ENCODE measurements at regions not wholly inside any gene's neighbourhood (a gene's known extent, or its start where the extent isn't known, plus 50 kb on each side); places are given as distances from the start of the nearest gene placed in this dataset.
"Not testable (repeated sequence)": the region's sequence is repeated elsewhere in the genome, so short reads cannot be mapped to it uniquely, and the experiment has no call there.

GRCh38 chr6:151689499-151690201 is 117.8 kb upstream of the ESR1 start:
- H3K36me3 Mint-ChIP-seq, result no peaks in the 10 kb centered on the region
- H3K9me3 Mint-ChIP-seq, result no peaks in the 10 kb centered on the region
- intact Hi-C loops (cut with micrococcal nuclease), result loop anchor here (1.0 to 5.0 kb wide), 5 partner anchors 75 to 579 kb away; partner anchors contain the start of gene ESR1
- ChIA-PET POLR2A (interaction anchor here (0.6 to 3.9 kb wide), 3 partner anchors 14 to 68 kb away, joined by 3 to 28 read pairs (median 6); no protein-coding TSS in a partner anchor), CTCF (interaction anchor here (0.7 to 2.7 kb wide), 9 partner anchors 13 to 649 kb away, joined by 3 to 47 read pairs (median 6); no protein-coding TSS in a partner anchor)
- H3K4me1 Mint-ChIP-seq (ENCODE audit: low read depth), result peaks cover 26% of the 10 kb centered on the region
- peak overlapping the region; percentile 66 for H3K4me3 Mint-ChIP-seq
- no peak overlapping the region for H3K27ac Mint-ChIP-seq
- peaks cover 5% of the 10 kb centered on the region for H3K27me3 Mint-ChIP-seq
- no peak for DNase-seq

- POLR2A ChIA-PET, result interaction anchor here (0.6 to 3.9 kb wide), 6 partner anchors 13 to 495 kb away, joined by 3 to 28 read pairs (median 5); no protein-coding TSS in a partner anchor
- Mint-ChIP-seq H3K27ac (no peak overlapping the region), H3K36me3 (no peaks in the 10 kb centered on the region), H3K27me3 (peaks cover 5% of the 10 kb centered on the region), H3K4me1 (ENCODE audit: low read depth) (peaks cover 26% of the 10 kb centered on the region), H3K9me3 (no peaks in the 10 kb centered on the region), H3K4me3 (peak overlapping the region; percentile 66)
- DNase-seq, result no peak
- CTCF ChIA-PET, result interaction anchor here (0.7 to 2.7 kb wide), 13 partner anchors 9 to 648 kb away, joined by 3 to 47 read pairs (median 5); no protein-coding TSS in a partner anchor
- intact Hi-C loops (cut with micrococcal nuclease), result loop anchor here (1.0 to 5.0 kb wide), 5 partner anchors 74 to 578 kb away; partner anchors contain the start of gene ESR1
These were observed 117.2 kb upstream of the ESR1 start for GRCh38 chr6:151690303-151690702.

GRCh38 chr6:151690768-151691562 is 116.5 kb upstream of the ESR1 start:
- peak; percentile 63 for DNase-seq
- Mint-ChIP-seq H3K4me3 (peak overlapping the region; percentile 66), H3K27me3 (peaks cover 5% of the 10 kb centered on the region)

DNA sequence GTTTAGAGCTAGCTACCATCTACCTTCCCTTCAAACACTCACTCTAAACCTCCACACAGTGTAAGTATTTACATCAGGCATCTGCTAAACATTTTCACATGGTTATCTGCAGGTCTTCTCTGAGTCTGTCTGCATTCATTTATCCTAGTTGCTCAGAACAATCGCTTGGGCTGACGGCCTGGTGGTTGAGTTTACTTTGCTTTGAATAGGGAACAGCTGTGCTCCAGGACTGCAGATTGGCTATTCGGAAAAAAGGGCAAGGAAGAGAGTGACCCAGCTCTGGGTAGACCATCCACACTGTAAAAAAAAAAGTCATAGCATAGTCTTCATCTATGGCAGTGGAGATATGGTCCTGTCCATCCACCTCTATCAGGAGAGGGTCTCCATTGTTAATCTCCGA is 115.3 kb upstream of the ESR1 start:
- H3K27me3 Mint-ChIP-seq, result peaks cover 4% of the 10 kb centered on the region
- peaks cover 28% of the 10 kb centered on the region for H3K4me1 Mint-ChIP-seq (ENCODE audit: low read depth)
- intact Hi-C loops (cut with micrococcal nuclease), result loop anchor here (5.0 kb wide), 1 partner anchor 270 kb away; no protein-coding TSS in a partner anchor
- H3K4me3 Mint-ChIP-seq, result no peak overlapping the region
- no peak for DNase-seq
- no peaks in the 10 kb centered on the region for H3K36me3 Mint-ChIP-seq
- no peak overlapping the region for H3K27ac Mint-ChIP-seq
- ChIA-PET CTCF (interaction anchor here (1.1 to 2.7 kb wide), 3 partner anchors 73 to 576 kb away, joined by 4 to 25 read pairs (median 6); no protein-coding TSS in a partner anchor), POLR2A (interaction anchor here (3.9 kb wide), 1 partner anchor 11 kb away, joined by 28 read pairs; no protein-coding TSS in a partner anchor)
- no peaks in the 10 kb centered on the region for H3K9me3 Mint-ChIP-seq

More at GRCh38 chr6:151690768-151691562, 116.5 kb upstream of the ESR1 start:
- intact Hi-C loops (cut with micrococcal nuclease), result loop anchor here (1.0 to 5.0 kb wide), 9 partner anchors 13 to 577 kb away; partner anchors contain the start of gene ESR1
- H3K27ac Mint-ChIP-seq, result peak overlapping the region; percentile 47
- no peaks in the 10 kb centered on the region for H3K36me3 Mint-ChIP-seq
- no peaks in the 10 kb centered on the region for H3K9me3 Mint-ChIP-seq
- POLR2A ChIA-PET, result interaction anchor here (1.0 to 3.9 kb wide), 5 partner anchors 12 to 494 kb away, joined by 3 to 28 read pairs (median 6); no protein-coding TSS in a partner anchor
- peaks cover 26% of the 10 kb centered on the region for H3K4me1 Mint-ChIP-seq (ENCODE audit: low read depth)
- CTCF ChIA-PET, result interaction anchor here (0.6 to 2.7 kb wide), 16 partner anchors 8 to 648 kb away, joined by 3 to 47 read pairs (median 4); no protein-coding TSS in a partner anchor

- DNase-seq, result no peak
- Mint-ChIP-seq H3K36me3 (no peaks in the 10 kb centered on the region), H3K27ac (no peak overlapping the region), H3K4me3 (no peak overlapping the region), H3K27me3 (peaks cover 5% of the 10 kb centered on the region), H3K9me3 (no peaks in the 10 kb centered on the region), H3K4me1 (ENCODE audit: low read depth) (peaks cover 28% of the 10 kb centered on the region)
- intact Hi-C loops (cut with micrococcal nuclease), result loop anchor here (5.0 kb wide), 1 partner anchor 269 kb away; no protein-coding TSS in a partner anchor
- POLR2A ChIA-PET, result interaction anchor here (3.9 kb wide), 1 partner anchor 10 kb away, joined by 28 read pairs; no protein-coding TSS in a partner anchor
- CTCF ChIA-PET, result interaction anchor here (1.1 to 1.4 kb wide), 2 partner anchors 72 to 575 kb away, joined by 4 to 6 read pairs; no protein-coding TSS in a partner anchor
These were observed 114.1 kb upstream of the ESR1 start for GRCh38 chr6:151693366-151693765.

DNA sequence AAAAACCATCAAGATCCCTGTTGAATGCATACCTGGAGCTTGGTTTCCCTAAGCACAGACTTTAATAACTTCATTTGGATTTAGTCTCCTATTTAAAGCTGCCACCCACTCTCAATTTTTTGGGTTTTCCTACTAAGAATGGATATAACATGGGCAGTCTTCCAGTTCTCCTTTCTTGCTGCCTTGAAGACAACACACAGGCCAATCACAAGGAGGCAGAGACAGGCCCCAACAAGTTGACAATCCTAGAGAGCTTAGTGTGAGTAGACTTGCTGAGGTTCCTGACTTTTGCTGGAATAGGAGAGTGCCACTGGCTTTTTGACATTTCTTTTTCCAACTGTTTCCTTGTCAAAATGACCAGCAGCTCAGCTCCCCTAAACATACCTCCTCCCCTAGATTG is 112.3 kb upstream of the ESR1 start:
- peaks cover 26% of the 10 kb centered on the region for H3K4me1 Mint-ChIP-seq (ENCODE audit: low read depth)
- H3K9me3 Mint-ChIP-seq, result no peaks in the 10 kb centered on the region
- CTCF ChIA-PET, result interaction anchor here (0.9 kb wide), 1 partner anchor 19 kb away, joined by 3 read pairs; no protein-coding TSS in a partner anchor
- no peak overlapping the region for H3K4me3 Mint-ChIP-seq
- DNase-seq, result no peak
- H3K27me3 Mint-ChIP-seq, result peaks cover 9% of the 10 kb centered on the region
- intact Hi-C loops (cut with micrococcal nuclease), result no loop called here
- H3K27ac Mint-ChIP-seq, result no peak overlapping the region
- POLR2A ChIA-PET, result no interaction called here
- no peaks in the 10 kb centered on the region for H3K36me3 Mint-ChIP-seq

GRCh38 chr6:151696302-151696701 is 111.2 kb upstream of the ESR1 start:
- H3K27ac Mint-ChIP-seq; H3K4me3 Mint-ChIP-seq; intact Hi-C loops (cut with micrococcal nuclease); H3K36me3 Mint-ChIP-seq; DNase-seq; H3K9me3 Mint-ChIP-seq; POLR2A ChIA-PET; H3K27me3 Mint-ChIP-seq: not testable (repeated sequence)
- peaks cover 19% of the 10 kb centered on the region for H3K4me1 Mint-ChIP-seq (ENCODE audit: low read depth)
- CTCF ChIA-PET, result interaction anchor here (0.7 kb wide), 1 partner anchor 20 kb away, joined by 3 read pairs; no protein-coding TSS in a partner anchor

DNA sequence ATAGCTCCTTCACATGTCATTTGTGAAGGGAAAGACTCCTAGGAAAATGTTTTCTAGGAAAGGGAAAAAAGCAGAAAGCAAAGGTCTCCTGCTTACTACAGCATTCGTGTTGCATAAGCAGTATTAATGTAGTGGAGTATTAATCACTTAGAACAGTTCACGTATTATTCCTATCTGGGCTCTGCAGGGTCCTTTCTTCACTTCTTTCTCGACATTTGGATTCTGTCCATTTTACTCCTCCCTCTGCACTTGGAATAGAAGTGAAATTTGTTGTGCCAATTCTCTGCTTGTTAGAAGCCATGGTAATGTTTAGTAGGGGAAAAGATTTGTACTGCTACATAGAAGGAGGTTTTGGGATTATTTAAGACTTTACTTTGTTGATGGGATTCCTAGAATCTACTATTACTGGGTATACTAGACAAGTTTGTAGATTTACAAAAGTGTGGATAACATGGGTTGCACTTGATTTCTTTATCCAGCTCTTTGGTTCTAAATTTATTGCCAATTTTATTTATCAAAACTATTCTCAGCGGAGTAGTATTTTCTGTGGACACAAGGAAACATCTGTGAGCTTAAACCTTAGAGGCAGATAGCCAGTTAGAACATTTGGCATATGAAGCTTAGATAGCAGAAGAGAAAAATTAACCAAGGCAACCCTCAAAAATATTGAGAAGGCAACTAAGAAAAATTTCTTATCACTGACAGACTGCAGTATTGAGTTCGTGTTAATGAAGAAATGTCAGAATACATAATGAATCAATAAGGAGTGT is 108.4 kb upstream of the ESR1 start:
- ChIA-PET POLR2A (no interaction called here), CTCF (interaction anchor here (0.8 kb wide), 1 partner anchor 8 kb away, joined by 4 read pairs; no protein-coding TSS in a partner anchor)
- Mint-ChIP-seq H3K4me3 (no peak overlapping the region), H3K9me3 (no peaks in the 10 kb centered on the region), H3K4me1 (ENCODE audit: low read depth) (peaks cover 33% of the 10 kb centered on the region), H3K36me3 (no peaks in the 10 kb centered on the region), H3K27me3 (peaks cover 6% of the 10 kb centered on the region), H3K27ac (no peak overlapping the region)
- intact Hi-C loops (cut with micrococcal nuclease), result no loop called here
- no peak for DNase-seq

- Mint-ChIP-seq H3K27me3 (peaks cover 6% of the 10 kb centered on the region), H3K4me3 (no peak overlapping the region)
- POLR2A ChIA-PET, result no interaction called here
These were observed 107.8 kb upstream of the ESR1 start for GRCh38 chr6:151699719-151700118.

GRCh38 chr6:151701911-151702562 is 105.4 kb upstream of the ESR1 start:
- Mint-ChIP-seq H3K4me1 (ENCODE audit: low read depth) (peaks cover 44% of the 10 kb centered on the region), H3K27me3 (peaks cover 4% of the 10 kb centered on the region), H3K27ac (peak overlapping the region; percentile 26), H3K9me3 (no peaks in the 10 kb centered on the region), H3K4me3 (peak overlapping the region; percentile 23), H3K36me3 (no peaks in the 10 kb centered on the region)
- intact Hi-C loops (cut with micrococcal nuclease), result loop anchor here (1.0 to 5.0 kb wide), 3 partner anchors 14 to 1280 kb away; partner anchors contain the start of gene FBXO5
- ChIA-PET CTCF (interaction anchor here (1.1 to 6.1 kb wide), 2 partner anchors 11 to 56 kb away, joined by 3 to 47 read pairs; no protein-coding TSS in a partner anchor), POLR2A (interaction anchor here (0.6 to 4.2 kb wide), 3 partner anchors 11 to 483 kb away, joined by 3 to 28 read pairs (median 3); no protein-coding TSS in a partner anchor)
- DNase-seq, result no peak

More at GRCh38 chr6:151699719-151700118, 107.8 kb upstream of the ESR1 start:
- Mint-ChIP-seq H3K9me3 (no peaks in the 10 kb centered on the region), H3K36me3 (no peaks in the 10 kb centered on the region), H3K27ac (no peak overlapping the region), H3K4me1 (ENCODE audit: low read depth) (peaks cover 39% of the 10 kb centered on the region)
- CTCF ChIA-PET, result no interaction called here
- no peak for DNase-seq
- intact Hi-C loops (cut with micrococcal nuclease), result loop anchor here (5.0 kb wide), 1 partner anchor 1283 kb away; the partner anchor contains the start of gene FBXO5

All from activated CD4-positive, alpha-beta memory T cell treated with anti-CD3 and anti-CD28 coated beads for 36 hours (primary cell).